Prostate gland (tissue), 2 donors: ENCODE measurements at regions not wholly inside any gene's neighbourhood (a gene's known extent, or its start where the extent isn't known, plus 50 kb on each side); places are given as distances from the start of the nearest gene placed in this dataset.
"Not testable (repeated sequence)": the region's sequence is repeated elsewhere in the genome, so short reads cannot be mapped to it uniquely, and the experiment has no call there.

Source experiments
- DNase-seq: peaks from one replicate; pipeline ENCODE4 v3.0.0-alpha.2; 2019; ENCODE audit warnings: low spot score
- H3K27ac ChIP-seq, 2 donors: fragments of 200-600 bp; sonication (generic); 2 replicates each; pipeline ENCODE4 v1.5.1; 2017 to 2019
- H3K27me3 ChIP-seq: fragments of 200-600 bp; sonication (generic); replicated peaks from 2 replicates; pipeline ENCODE4 v1.5.1; 2019; ENCODE audit not compliant: insufficient read depth
- H3K36me3 ChIP-seq, 2 donors: fragments of 200-600 bp; sonication (generic); 1 replicate in 1 of 2; 2 replicates in 1 of 2; pipeline versions ENCODE4 v1.5.1 to v1.8.1; 2017 to 2019
- H3K4me1 ChIP-seq: fragments of 200-600 bp; sonication (generic); replicated peaks from 2 replicates; pipeline ENCODE4 v1.5.1; 2019
- H3K4me3 ChIP-seq, 2 donors: fragments of 200-600 bp; sonication (generic); 2 replicates each; pipeline ENCODE4 v1.5.1; 2017 to 2019
- H3K9me3 ChIP-seq: fragments of 200-600 bp; sonication (generic); 2 replicates; pipeline ENCODE4 v1.5.1; 2017
- CTCF ChIP-seq, 4 experiments: fragments of 200-600 bp in 2 of 4; fragments of 450-650 bp in 2 of 4; sonication (generic) in 2 of 4; IDR thresholded peaks; 1 replicate in 3 of 4; 2 replicates in 1 of 4; pipeline ENCODE4 v1.5.1; 2016 to 2019; ENCODE audit warnings: antibody characterized with exemption in 4 of 4, mild to moderate bottlenecking in 2 of 4, moderate library complexity in 2 of 4
- POLR2A ChIP-seq: fragments of 450-650 bp; IDR thresholded peaks from one replicate; pipeline ENCODE4 v1.6.1; 2016; ENCODE audit warnings: antibody characterized with exemption, mild to moderate bottlenecking
- POLR2AphosphoS5 ChIP-seq: sonication (generic); formaldehyde crosslinking; IDR thresholded peaks from one replicate; pipeline ENCODE4 v1.6.1; 2017; ENCODE audit warnings: antibody characterized with exemption
- WGBS: methylation state at CpG from one replicate; pipeline ENCODE4 v1.1.5; 2018; 5-methylcytosine and 5-hydroxymethylcytosine counted together
- intact Hi-C: fragments of 100-400 bp; cut with DNase I; formaldehyde crosslinking; loops from one replicate; pipeline ENCODE4 v1.14.2; 2022

DNA sequence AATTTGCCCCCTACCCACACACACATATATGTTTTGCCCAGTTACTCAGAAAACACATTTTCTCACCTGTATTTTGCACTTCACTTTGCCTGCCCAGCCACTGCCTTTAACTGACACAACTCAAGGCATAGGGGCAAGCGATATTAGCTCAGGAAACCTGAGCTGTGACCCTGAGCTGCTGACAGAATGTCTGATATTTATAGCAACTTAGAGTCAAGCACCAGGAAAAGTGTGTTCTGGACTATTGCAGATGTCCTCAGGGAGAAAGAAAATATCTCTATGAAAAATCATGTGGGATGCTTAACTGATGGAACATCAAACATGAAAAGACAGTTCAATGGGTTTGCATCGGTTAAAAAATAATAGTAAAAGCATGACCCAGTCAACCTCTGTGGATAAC is 63.9 kb upstream of the SLC35C1 start:
- TF ChIP-seq POLR2A (no peak), POLR2AphosphoS5 (no peak), CTCF (IDR thresholded peaks at IDR 0.05) (no peak)
- intact Hi-C loops, result no loop called here
- no peak for DNase-seq
- H3K4me3 ChIP-seq, result no peak overlapping the region
- H3K36me3 ChIP-seq, result no peaks in the 10 kb centered on the region
- H3K4me1 ChIP-seq, result no peaks in the 10 kb centered on the region
- no peak overlapping the region for H3K27ac ChIP-seq
- H3K27me3 ChIP-seq, result no peaks in the 10 kb centered on the region
- H3K9me3 ChIP-seq, result no peaks in the 10 kb centered on the region
- 66% methylated on average over 2 of the region's 2 CpGs for WGBS

DNA sequence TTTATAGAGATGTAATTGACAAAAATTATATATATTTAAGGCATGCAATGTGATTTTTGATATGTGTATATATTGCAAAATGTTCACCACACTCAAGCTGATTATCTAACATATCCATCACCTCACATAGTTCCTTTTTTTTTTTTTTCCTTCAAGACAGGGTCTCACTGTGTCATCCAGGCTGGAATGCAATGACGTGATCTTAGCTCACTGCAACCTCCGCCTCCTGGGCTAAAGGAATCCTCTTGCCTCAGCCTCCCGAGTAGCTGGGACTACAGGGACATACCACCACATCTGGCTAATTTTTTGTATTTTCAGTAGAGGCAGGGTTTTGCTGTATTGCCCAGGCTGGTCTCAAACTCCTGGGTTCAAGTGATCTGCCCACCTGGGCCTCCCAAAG is 65.1 kb upstream of the SLC35C1 start:
- WGBS, result 90% methylated on average over 3 of the region's 3 CpGs
- TF ChIP-seq CTCF (IDR thresholded peaks at IDR 0.05) (no peak), POLR2A (no peak), POLR2AphosphoS5 (no peak)
- no peak overlapping the region for H3K4me3 ChIP-seq
- H3K27me3 ChIP-seq, result no peaks in the 10 kb centered on the region
- DNase-seq, result no peak
- intact Hi-C loops, result no loop called here
- H3K9me3 ChIP-seq, result no peaks in the 10 kb centered on the region
- no peak overlapping the region for H3K27ac ChIP-seq
- H3K4me1 ChIP-seq, result no peaks in the 10 kb centered on the region
- H3K36me3 ChIP-seq, result no peaks in the 10 kb centered on the region

DNA sequence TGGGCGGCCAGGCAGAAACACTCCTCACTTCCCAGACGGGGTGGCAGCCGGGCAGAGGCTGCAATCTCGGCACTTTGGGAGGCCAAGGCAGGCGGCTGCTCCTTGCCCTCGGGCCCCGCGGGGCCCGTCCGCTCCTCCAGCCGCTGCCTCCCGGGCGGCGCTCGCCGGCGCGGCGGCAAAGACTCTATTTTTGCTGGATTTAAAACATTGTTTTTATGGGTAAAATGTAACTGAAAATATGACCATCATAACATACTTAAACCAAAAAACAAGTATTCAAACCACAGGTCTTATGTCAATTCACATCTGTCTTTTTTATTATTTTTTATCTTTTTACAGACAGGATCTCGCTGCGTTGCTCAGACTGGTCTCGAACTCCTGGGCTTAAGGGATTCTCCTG is 65.9 kb upstream of the SLC35C1 start:
- WGBS, result 95% methylated on average over 18 of the region's 22 CpGs
- H3K36me3 ChIP-seq, H3K9me3 ChIP-seq, H3K27me3 ChIP-seq, intact Hi-C loops, DNase-seq, H3K27ac ChIP-seq, H3K4me3 ChIP-seq, H3K4me1 ChIP-seq: not testable (repeated sequence)

GRCh38 chr11:45738194-45738593 is 66.8 kb upstream of the SLC35C1 start:
- H3K4me3 ChIP-seq, H3K9me3 ChIP-seq, H3K27me3 ChIP-seq, DNase-seq, H3K27ac ChIP-seq, H3K36me3 ChIP-seq, intact Hi-C loops, H3K4me1 ChIP-seq: not testable (repeated sequence)
- WGBS, result 94% methylated on average over 11 of the region's 37 CpGs

DNA sequence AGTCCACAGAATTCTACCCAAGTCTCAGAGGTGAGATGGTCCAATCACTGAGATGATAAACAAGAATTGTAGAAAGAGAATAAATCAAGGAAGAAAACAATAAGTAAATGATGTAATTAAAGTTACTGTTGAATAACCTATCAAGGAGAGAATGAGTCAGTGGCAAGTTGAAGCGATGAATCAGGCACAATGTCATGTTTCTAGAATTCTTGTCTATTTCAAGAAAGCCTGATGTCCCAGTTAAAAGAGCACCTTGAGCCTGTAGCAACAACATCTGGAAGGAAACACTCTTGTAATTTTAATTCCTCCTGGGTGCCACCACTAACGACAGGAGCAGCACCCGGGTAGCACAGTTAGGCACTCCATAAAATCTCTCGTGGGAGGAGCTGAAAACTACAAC is 67.9 kb upstream of the SLC35C1 start:
- H3K36me3 ChIP-seq, result no peaks in the 10 kb centered on the region
- H3K27me3 ChIP-seq, result no peaks in the 10 kb centered on the region
- no peaks in the 10 kb centered on the region for H3K4me1 ChIP-seq
- H3K27ac ChIP-seq, result no peak overlapping the region
- WGBS, result 64% methylated on average over 4 of the region's 4 CpGs
- H3K9me3 ChIP-seq, result no peaks in the 10 kb centered on the region
- TF ChIP-seq POLR2AphosphoS5 (no peak), POLR2A (no peak), CTCF (IDR thresholded peaks at IDR 0.05) (no peak)
- no peak for DNase-seq
- intact Hi-C loops, result no loop called here
- H3K4me3 ChIP-seq, result no peak overlapping the region

DNA sequence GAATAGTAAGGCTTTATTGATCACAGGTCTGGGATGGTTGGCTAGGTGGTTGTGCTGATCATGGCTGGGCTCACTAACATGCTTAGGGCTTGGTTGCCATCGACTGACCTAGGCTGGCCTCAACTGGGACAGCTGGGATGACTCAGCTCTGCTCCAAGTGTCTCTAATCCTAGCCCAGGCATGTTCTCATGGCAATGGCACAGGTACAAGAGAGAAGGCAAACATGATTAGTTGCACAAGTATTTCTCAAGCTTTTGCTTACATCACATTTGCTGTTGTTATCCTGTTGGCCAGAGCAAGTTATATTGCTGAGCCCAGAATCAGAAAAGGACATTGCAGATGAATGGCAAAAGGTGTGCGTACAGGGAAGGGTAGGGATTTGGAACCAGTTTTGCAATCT is 68.5 kb upstream of the SLC35C1 start:
- Histone ChIP-seq H3K36me3 (no peaks in the 10 kb centered on the region), H3K27me3 (no peaks in the 10 kb centered on the region), H3K27ac (no peak overlapping the region), H3K9me3 (no peaks in the 10 kb centered on the region), H3K4me1 (no peaks in the 10 kb centered on the region), H3K4me3 (no peak overlapping the region)
- peak; percentile 65 for DNase-seq
- intact Hi-C loops, result no loop called here
- WGBS, result 61% methylated on average over 2 of the region's 2 CpGs
- TF ChIP-seq POLR2AphosphoS5 (peak; percentile 77), CTCF (IDR thresholded peaks at IDR 0.05) (no peak)
